Germinal center (tissue), 1 donor: ENCODE measurements at regions not wholly inside any gene's neighbourhood (a gene's known extent, or its start where the extent isn't known, plus 50 kb on each side); places are given as distances from the start of the nearest gene placed in this dataset.
"Not testable (repeated sequence)": the region's sequence is repeated elsewhere in the genome, so short reads cannot be mapped to it uniquely, and the experiment has no call there.

Experiments used
- DNase-seq: peaks from one replicate; pipeline ENCODE4 v3.0.0; 2012; ENCODE audit warnings: mixed read lengths, low spot score

GRCh38 chr5:152113401-152113800 is 188.8 kb upstream of the GLRA1 start:
- no peak for DNase-seq

- DNase-seq, result no peak
These were observed 182.6 kb upstream of the GLRA1 start for GRCh38 chr5:152107220-152107619.

DNA sequence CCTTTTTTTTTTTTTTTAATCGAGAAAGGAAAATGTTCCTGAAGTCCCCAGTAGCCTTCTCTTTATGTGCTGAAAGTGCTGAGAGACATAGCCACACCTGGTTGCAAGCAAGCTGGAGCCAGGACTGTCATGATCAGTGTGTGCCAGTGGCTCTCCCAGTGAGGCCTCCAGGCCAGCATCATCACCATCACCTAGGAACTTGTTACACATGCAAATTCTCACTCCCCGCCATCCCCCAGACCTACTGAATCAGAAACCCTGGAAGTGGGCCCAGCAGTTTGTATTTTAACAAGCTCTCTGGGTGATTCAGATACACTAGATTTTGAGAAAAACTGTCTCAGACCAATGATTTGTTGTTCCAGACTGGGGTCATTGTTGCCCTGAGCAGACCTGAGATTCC is 181.9 kb upstream of the GLRA1 start:
- no peak for DNase-seq

DNA sequence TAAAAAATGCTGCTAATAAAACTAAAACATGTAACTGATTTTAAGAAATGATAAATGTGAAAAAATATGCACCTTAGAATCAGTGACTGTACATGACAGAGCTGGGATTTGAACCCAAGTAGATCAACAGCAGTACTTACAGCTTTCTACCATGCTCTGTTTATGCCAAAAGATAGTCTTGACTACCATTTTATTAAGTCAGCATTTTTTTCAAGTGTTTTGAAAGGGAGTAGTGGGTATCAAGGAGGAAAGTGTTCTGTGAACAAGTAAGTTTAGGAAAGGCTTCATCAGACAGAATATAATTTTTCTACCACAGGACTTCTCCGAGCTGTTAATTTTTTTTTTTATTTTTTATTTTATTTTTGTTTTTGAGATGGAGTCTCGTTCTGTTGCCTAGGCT is 180.4 kb upstream of the GLRA1 start:
- DNase-seq, result no peak

DNA sequence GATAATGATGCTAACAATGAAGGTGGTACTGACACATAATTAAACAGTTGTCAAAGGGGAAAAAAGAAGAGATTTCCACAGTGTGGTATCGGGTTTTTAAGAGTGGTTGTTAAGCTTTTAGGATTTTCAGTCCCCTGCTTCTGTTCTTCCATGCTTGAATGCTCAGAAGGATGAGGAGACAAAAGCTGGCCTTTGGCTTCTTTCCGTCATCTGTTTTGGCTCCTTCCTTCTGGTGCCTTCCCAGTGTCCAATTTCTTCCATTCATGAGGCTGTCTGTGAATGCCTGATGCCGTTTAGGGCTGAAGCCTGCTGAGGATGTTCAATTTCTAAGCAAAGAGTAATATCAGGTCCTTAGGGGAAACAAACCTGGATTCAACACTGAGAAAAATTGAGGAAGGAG is 179.6 kb upstream of the GLRA1 start:
- DNase-seq, result no peak

GRCh38 chr5:152102908-152103307 is 178.3 kb upstream of the GLRA1 start:
- not testable (repeated sequence) for DNase-seq

- DNase-seq, result no peak
These were observed 177.4 kb upstream of the GLRA1 start for GRCh38 chr5:152102057-152102456.

GRCh38 chr5:152100462-152100861 is 175.8 kb upstream of the GLRA1 start:
- no peak for DNase-seq

DNA sequence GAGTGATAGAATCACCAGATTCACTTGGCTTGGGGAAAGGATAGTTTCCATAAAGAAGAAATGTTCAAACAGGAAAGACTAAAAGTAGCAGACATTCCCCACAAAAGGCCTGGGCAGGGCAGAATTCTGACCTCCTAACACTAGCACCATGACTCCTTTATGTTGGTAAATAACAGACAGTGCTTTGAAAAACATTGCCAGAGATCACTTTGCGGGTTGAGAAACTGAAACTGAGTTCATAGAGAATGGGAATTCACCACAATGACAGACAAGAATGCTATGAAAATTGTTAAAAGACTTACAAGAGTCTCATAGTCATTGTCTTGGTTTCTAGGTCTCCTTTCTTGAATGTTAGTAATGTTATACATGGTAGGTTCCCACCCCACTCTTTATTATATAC is 172.5 kb upstream of the GLRA1 start:
- no peak for DNase-seq

DNA sequence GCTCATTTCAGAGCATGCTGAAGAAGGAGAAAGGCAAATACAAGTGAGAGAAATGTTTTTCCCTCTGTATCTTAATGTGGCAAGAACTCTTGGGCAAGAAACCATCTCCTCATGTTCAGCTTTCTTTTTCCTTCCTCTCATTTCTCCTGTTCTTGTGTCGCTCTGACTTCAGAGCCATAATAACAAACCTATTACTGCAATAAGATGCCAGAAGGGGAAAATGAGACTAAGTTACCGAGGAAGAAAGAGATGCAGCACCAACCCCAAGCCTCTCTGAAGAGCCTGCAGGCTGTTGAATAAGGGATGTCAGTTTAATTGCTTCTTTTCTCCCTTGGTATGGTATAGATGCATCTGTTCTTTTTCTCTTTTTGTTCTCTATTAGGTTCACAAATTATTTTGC is 170.1 kb upstream of the GLRA1 start:
- no peak for DNase-seq

- no peak for DNase-seq
These were observed 169.4 kb upstream of the GLRA1 start for GRCh38 chr5:152094060-152094459.

- DNase-seq, result no peak
These were observed 167.9 kb upstream of the GLRA1 start for GRCh38 chr5:152092580-152092979.

GRCh38 chr5:152089644-152090043 is 165.0 kb upstream of the GLRA1 start:
- no peak for DNase-seq

- no peak for DNase-seq
These were observed 162.0 kb upstream of the GLRA1 start for GRCh38 chr5:152086668-152087067.

DNA sequence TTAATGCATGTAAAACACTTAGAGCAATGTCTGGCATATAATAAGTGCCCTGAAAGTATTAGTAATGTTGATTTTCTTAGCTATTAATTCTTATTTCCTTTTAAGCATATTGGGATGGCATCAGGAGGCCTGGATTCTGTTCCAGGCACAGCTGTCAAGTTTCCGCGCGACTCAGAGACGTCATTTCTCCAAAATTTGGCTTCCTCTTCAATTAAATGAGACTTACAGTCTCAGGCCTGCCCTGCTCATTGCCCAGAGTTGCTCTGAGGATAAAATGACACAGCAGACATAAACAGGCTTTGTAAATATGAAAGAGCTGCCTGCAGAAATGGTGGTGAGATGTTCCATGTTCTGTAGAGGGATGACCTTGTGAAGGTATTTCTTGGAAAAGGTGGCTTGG is 159.8 kb upstream of the GLRA1 start:
- DNase-seq, result no peak

DNA sequence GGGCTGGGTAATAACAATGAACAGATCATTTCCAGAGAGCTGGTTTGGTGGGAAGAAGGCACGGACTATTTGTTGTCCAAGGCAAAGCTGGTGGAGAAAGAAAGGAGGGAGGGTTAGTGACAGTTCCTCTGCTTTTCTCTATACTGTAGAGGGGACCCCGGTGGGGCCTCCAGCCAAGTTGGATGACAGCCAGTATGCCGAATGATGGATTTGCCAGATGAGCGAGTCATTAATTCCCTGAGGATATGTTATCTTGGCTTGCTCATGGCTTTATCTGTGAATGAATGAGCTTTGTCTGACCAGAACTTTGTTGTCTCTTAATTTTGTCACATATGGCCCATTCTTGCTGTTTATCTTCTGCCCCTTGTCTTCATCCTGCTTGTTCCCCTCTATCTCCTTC is 158.6 kb upstream of the GLRA1 start:
- no peak for DNase-seq

GRCh38 chr5:152072091-152072490 is 147.4 kb upstream of the GLRA1 start:
- no peak for DNase-seq

- no peak for DNase-seq
These were observed 145.9 kb upstream of the GLRA1 start for GRCh38 chr5:152070591-152070990.

DNA sequence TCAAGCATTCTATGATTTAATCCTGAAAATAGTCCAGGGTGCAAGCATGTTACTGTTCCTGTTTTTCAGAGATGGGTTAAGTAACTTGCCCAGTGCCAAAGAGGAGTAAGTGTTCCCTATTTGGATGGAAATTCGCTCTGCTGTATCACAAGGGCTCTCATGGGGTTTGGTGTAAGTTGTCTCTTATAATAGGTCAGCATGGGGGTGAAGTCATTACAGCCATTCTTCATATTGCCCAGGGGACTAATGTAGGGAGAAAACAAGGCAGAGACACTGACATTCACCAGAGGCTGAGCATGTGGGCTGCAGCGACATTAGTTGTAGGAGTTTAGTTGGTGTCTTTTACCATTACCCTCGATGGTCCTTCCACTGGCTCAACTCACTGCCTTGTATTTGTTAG is 142.1 kb upstream of the GLRA1 start:
- no peak for DNase-seq

DNA sequence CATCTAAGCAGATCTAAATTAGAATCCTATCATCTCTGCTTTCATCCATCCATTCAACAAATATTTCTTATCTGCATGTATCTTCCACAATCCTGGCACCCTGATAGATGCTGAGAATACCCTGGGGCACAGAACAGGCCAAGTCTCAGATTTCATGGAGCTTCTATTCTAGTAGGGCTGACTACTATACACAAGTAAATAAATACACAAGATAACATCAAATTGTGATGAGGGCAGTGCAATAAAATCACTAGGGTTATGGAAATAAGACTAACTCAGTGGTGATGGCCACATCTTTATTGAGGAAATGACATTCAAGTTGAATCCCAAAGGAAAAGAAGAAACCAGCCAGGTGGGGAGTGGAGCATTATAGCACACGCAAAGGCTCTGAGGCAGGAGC is 138.4 kb upstream of the GLRA1 start:
- no peak for DNase-seq

GRCh38 chr5:152061095-152061494 is 136.4 kb upstream of the GLRA1 start:
- DNase-seq, result peak; percentile 6

- no peak for DNase-seq
These were observed 133.6 kb upstream of the GLRA1 start for GRCh38 chr5:152058267-152058666.

GRCh38 chr5:152056931-152057330 is 132.3 kb upstream of the GLRA1 start:
- no peak for DNase-seq

GRCh38 chr5:152052470-152052869 is 127.8 kb upstream of the GLRA1 start:
- DNase-seq, result no peak
